Esophagus muscularis mucosa (tissue), 3 donors: ENCODE measurements at regions not wholly inside any gene's neighbourhood (a gene's known extent, or its start where the extent isn't known, plus 50 kb on each side); places are given as distances from the start of the nearest gene placed in this dataset.
"Not testable (repeated sequence)": the region's sequence is repeated elsewhere in the genome, so short reads cannot be mapped to it uniquely, and the experiment has no call there.

Source experiments
- CTCF ChIP-seq, 3 experiments: fragments of 200-600 bp in 2 of 3; fragments of 450-650 bp in 1 of 3; sonication (generic) in 2 of 3; IDR thresholded peaks; one replicate each; pipeline ENCODE4 v1.5.1; 2017 to 2019; ENCODE audit warnings: antibody characterized with exemption in 3 of 3, mild to moderate bottlenecking in 2 of 3, moderate library complexity in 1 of 3
- POLR2A ChIP-seq: fragments of 450-650 bp; IDR thresholded peaks from one replicate; pipeline ENCODE4 v1.6.1; 2017; ENCODE audit warnings: antibody characterized with exemption, moderate library complexity, mild to moderate bottlenecking, low read depth
- POLR2AphosphoS5 ChIP-seq, 2 donors: sonication (generic); formaldehyde crosslinking; IDR thresholded peaks; one replicate each; pipeline ENCODE4 v1.6.1; 2017; ENCODE audit warnings: antibody characterized with exemption in 2 of 2

- not testable (repeated sequence) for TF ChIP-seq CTCF (IDR thresholded peaks at IDR 0.05); POLR2AphosphoS5 (IDR thresholded peaks at IDR 0.05); POLR2A
These were observed 335.2 kb upstream of the HTR1E start for GRCh38 chr6:86602093-86602492.
